MCF 10A (cell line): ENCODE measurements at regions not wholly inside any gene's neighbourhood (a gene's known extent, or its start where the extent isn't known, plus 50 kb on each side); places are given as distances from the start of the nearest gene placed in this dataset.

Source experiments
- BruUV-seq: library from RNA; stranded (reverse); fragments of 400-500 nt; replicated peaks from 2 replicates; lab custom pipeline; 2021; lab: Mats Ljungman, UMichigan
- CTCF ChIA-PET: fragments of 300-600 bp; sonication (Branson Sonifier 250); formaldehyde crosslinking; extraction: SDS; loops from one replicate; lab custom pipeline; 2021; ENCODE audit warnings: antibody characterized with exemption, inconsistent platforms; lab: Yijun Ruan, JAX
- POLR2A ChIA-PET: fragments of 300-600, 350-650 bp; sonication (Branson Sonifier 250); formaldehyde crosslinking; extraction: SDS; loops from one replicate; lab custom pipeline; 2020; ENCODE audit warnings: antibody characterized with exemption, inconsistent platforms; lab: Yijun Ruan, JAX
- DNase-seq: peaks from one replicate; pipeline ENCODE4 v3.0.0-alpha.2; 2018; ENCODE audit not compliant: unreplicated experiment
- H3K27ac Mint-ChIP-seq: one replicate; pipeline ENCODE4 v1.8.0; 2022; ENCODE audit warnings: mild to moderate bottlenecking, low read depth, mixed read lengths; ENCODE audit not compliant: unreplicated experiment
- H3K27me3 Mint-ChIP-seq: one replicate; pipeline ENCODE4 v1.8.0; 2022; ENCODE audit warnings: mixed read lengths; ENCODE audit not compliant: insufficient read depth, unreplicated experiment
- H3K36me3 Mint-ChIP-seq: one replicate; pipeline ENCODE4 v1.8.0; 2022; ENCODE audit warnings: mild to moderate bottlenecking, moderate library complexity, mixed read lengths; ENCODE audit not compliant: insufficient read depth, unreplicated experiment
- H3K4me1 Mint-ChIP-seq: one replicate; pipeline ENCODE4 v1.8.0; 2022; ENCODE audit warnings: mixed read lengths; ENCODE audit not compliant: insufficient read depth, unreplicated experiment
- H3K4me3 Mint-ChIP-seq: one replicate; pipeline ENCODE4 v1.8.0; 2022; ENCODE audit warnings: mild to moderate bottlenecking, moderate library complexity, mixed read lengths; ENCODE audit not compliant: unreplicated experiment
- H3K9me3 Mint-ChIP-seq: one replicate; pipeline ENCODE4 v1.8.0; 2022; ENCODE audit warnings: mixed read lengths; ENCODE audit not compliant: unreplicated experiment
- intact Hi-C: fragments of 100-400 bp; cut with micrococcal nuclease; formaldehyde crosslinking; loops from 2 replicates; pipeline ENCODE4 v1.14.1; 2022
- TF ChIP-seq, protein P1 (sequence below): fragments of 200-600 bp; IDR thresholded peaks from one replicate; pipeline ENCODE4 v1.8.0; 2022; ENCODE audit warnings: antibody characterized with exemption, mild to moderate bottlenecking; ENCODE audit not compliant: unreplicated experiment

DNA sequence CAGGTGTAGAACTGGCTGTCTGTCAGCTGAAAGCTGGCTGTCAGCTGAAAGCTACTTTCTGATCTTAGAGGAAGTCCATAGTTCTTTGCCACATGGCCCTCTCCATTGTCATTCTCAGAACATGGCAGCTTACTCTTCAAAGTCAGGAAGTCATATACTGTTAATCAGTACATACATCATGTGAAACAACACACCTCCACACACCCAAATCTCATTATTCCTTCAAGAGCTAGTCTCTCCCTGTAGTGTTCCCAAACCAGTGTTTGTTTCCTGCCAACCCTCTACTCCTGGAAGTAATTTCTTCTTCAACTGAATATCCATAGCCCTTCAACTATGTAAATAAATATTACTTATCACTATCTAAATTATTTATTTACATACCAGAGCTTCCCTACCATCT lies 58.9 kb downstream of the OR5AK2 start:
- Mint-ChIP-seq H3K27ac (no peak overlapping the region), H3K4me3 (no peak overlapping the region), H3K27me3 (no peaks in the 10 kb centered on the region), H3K4me1 (no peaks in the 10 kb centered on the region), H3K9me3 (peaks cover 3% of the 10 kb centered on the region), H3K36me3 (no peaks in the 10 kb centered on the region)
- TF ChIP-seq, protein P1, sequence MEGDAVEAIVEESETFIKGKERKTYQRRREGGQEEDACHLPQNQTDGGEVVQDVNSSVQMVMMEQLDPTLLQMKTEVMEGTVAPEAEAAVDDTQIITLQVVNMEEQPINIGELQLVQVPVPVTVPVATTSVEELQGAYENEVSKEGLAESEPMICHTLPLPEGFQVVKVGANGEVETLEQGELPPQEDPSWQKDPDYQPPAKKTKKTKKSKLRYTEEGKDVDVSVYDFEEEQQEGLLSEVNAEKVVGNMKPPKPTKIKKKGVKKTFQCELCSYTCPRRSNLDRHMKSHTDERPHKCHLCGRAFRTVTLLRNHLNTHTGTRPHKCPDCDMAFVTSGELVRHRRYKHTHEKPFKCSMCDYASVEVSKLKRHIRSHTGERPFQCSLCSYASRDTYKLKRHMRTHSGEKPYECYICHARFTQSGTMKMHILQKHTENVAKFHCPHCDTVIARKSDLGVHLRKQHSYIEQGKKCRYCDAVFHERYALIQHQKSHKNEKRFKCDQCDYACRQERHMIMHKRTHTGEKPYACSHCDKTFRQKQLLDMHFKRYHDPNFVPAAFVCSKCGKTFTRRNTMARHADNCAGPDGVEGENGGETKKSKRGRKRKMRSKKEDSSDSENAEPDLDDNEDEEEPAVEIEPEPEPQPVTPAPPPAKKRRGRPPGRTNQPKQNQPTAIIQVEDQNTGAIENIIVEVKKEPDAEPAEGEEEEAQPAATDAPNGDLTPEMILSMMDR = no peak
- ChIA-PET CTCF (interaction anchor here (0.6 kb wide), 1 partner anchor 18 kb away, joined by 3 read pairs; no protein-coding TSS in a partner anchor), POLR2A (no interaction called here)
- no TSS peak for BruUV-seq
- DNase-seq = no peak
- intact Hi-C loops = no loop called here

DNA sequence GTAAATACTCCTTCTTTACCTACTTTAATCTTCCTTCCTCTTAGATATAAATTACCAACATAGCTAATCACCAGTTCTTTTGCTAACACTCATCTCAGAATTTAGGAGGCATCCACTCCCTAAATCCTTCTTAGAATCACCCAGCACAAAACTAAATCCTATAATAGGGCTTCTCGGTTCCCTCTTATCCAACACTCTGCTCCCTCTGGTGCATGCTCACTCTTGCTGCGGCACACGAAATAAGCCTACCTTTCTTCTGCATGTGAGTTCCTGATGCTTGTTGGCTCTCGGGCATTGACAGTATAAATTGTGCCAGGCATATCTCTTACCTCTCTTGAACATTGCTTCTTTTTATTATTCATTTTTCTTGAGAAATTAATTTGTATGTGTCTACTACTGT lies 61.0 kb downstream of the OR5AK2 start:
- H3K36me3 Mint-ChIP-seq = no peaks in the 10 kb centered on the region
- TF ChIP-seq, protein P1 = no peak
- no peaks in the 10 kb centered on the region for H3K4me1 Mint-ChIP-seq
- POLR2A ChIA-PET = no interaction called here
- BruUV-seq = no TSS peak
- no peaks in the 10 kb centered on the region for H3K27me3 Mint-ChIP-seq
- CTCF ChIA-PET = interaction anchor here (0.6 kb wide), 1 partner anchor 154 kb away, joined by 3 read pairs; no protein-coding TSS in a partner anchor
- no peaks in the 10 kb centered on the region for H3K9me3 Mint-ChIP-seq
- intact Hi-C loops = no loop called here
- DNase-seq = no peak
- no peak overlapping the region for H3K27ac Mint-ChIP-seq
- no peak overlapping the region for H3K4me3 Mint-ChIP-seq

DNA sequence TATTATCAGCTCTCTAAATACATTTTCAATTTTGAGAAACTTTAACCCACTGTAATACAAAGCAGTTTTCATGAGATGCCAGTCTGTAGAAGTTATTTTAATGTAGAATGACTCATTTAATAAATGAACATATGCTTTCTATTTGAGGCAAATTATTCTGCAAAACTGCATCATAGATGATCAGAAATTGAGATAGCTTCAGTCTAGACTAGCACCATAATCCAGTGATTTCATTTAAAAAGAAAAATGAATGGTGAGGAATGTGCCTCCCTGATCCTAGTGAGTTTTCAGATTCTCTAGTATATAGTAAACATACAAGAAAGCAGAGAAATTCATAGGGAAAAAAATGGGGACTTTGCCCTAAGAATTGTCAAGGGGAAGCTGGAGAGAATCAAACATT lies 66.1 kb downstream of the OR5AK2 start:
- Mint-ChIP-seq H3K27ac (no peak overlapping the region), H3K27me3 (no peaks in the 10 kb centered on the region), H3K4me1 (no peaks in the 10 kb centered on the region), H3K4me3 (no peak overlapping the region), H3K9me3 (no peaks in the 10 kb centered on the region), H3K36me3 (no peaks in the 10 kb centered on the region)
- no TSS peak for BruUV-seq
- intact Hi-C loops = no loop called here
- TF ChIP-seq, protein P1 = no peak
- POLR2A ChIA-PET = interaction anchor here (0.5 kb wide), 1 partner anchor 166 kb away, joined by 3 read pairs; no protein-coding TSS in a partner anchor
- CTCF ChIA-PET = interaction anchor here (0.7 kb wide), 1 partner anchor 431 kb away, joined by 3 read pairs; no protein-coding TSS in a partner anchor
- DNase-seq = no peak

DNA sequence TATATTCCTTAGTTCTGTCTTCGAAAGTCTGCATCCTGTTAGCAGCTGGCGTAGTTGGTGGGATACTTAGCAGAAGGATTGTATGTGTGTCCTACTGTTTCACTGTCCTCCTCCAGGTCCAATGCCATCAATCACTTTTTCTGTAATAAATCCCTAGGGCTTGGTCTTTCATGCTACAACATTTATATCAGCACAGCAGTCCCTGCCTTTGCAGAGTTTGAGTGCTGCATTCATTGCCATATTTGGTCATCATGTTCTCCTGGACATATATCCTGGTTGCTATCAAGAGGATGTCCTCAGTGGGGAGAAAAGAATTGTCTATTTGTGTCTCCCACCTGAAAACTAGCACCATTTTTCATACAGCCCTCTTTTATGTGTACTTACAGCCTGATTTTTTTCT lies 67.0 kb downstream of the OR5AK2 start:
- Mint-ChIP-seq H3K27me3 (no peaks in the 10 kb centered on the region), H3K27ac (no peak overlapping the region), H3K9me3 (no peaks in the 10 kb centered on the region), H3K4me3 (no peak overlapping the region), H3K4me1 (no peaks in the 10 kb centered on the region), H3K36me3 (no peaks in the 10 kb centered on the region)
- BruUV-seq = no TSS peak
- intact Hi-C loops = no loop called here
- ChIA-PET POLR2A (no interaction called here), CTCF (interaction anchor here (1.0 kb wide), 1 partner anchor 9 kb away, joined by 3 read pairs; no protein-coding TSS in a partner anchor)
- no peak for DNase-seq
- TF ChIP-seq, protein P1 = no peak
